ENCODE measurements at regions not wholly inside any gene's neighbourhood (a gene's known extent, or its start where the extent isn't known, plus 50 kb on each side); places are given as distances from the start of the nearest gene placed in this dataset.
A peak's percentile ranks its signal among the peaks of the same experiment; 100 is the strongest.

- DNase-seq (ENCODE audit: low spot score), result no peak
- no TSS peak for BruUV-seq (replicated peaks)
- peaks cover 10% of the 10 kb centered on the region; the same call in 1 of the 2 replicates for H3K4me1 ChIP-seq (ENCODE audit: insufficient read depth, low read length)
- CTCF ChIA-PET (ENCODE audit: low intra/inter-chr PET ratio, low total read pairs), result no interaction called here
- TF ChIP-seq HOXA9 (CRISPR knock-in tag; IDR thresholded peaks at IDR 0.05; ENCODE audit: borderline replicate concordance), result no peak
- TF ChIP-seq CEBPB (IDR thresholded peaks at IDR 0.05; ENCODE audit: borderline replicate concordance, low read depth, low read length), result peak; percentile 77; the same call in 1 of the 2 replicates
- H3K4me3 ChIP-seq (replicated peaks in 1 of 3; ENCODE audit: insufficient read depth in 1 of 3, low read depth in 2 of 3, low read length in 3 of 3), result no peak overlapping the region
- H3K27me3 ChIP-seq (ENCODE audit: control insufficient read depth in 1 of 2, insufficient read depth in 2 of 2, low read length in 2 of 2), result no peaks in the 10 kb centered on the region
- no peak overlapping the region for H3K9ac ChIP-seq (ENCODE audit: insufficient read depth, low read depth, low read length)
- no peak overlapping the region for H2AFZ ChIP-seq (ENCODE audit: low read length)
- 0% methylated on average over 1 of the region's 1 CpG for WGBS (ENCODE audit: low lambda C conversion rate)
- in situ Hi-C loops (cut with HindIII; ENCODE audit: extremely low pct_ligation_motif_present, low pct_unique_long_range_greater_than_20kb), result loop anchor here (10.0 kb wide), 1 partner anchor 200 kb away; no protein-coding TSS in a partner anchor
- H3K9me3 ChIP-seq (ENCODE audit: low read length), result no peaks in the 10 kb centered on the region
- H3K4me2 ChIP-seq (ENCODE audit: low read depth, low read length), result no peak overlapping the region
- ATAC-seq, result no peak
- POLR2A ChIA-PET, result no interaction called here
- intact Hi-C loops (cut with micrococcal nuclease; ENCODE audit: unreplicated experiment), result no loop called here
- H3K27ac ChIP-seq (ENCODE audit: extremely low read length, insufficient read depth, low read length), result no peak overlapping the region
- no peaks in the 10 kb centered on the region for H4K20me1 ChIP-seq (ENCODE audit: insufficient read depth, low read length)
- no peak for FAIRE-seq
- no peaks in the 10 kb centered on the region for H3K36me3 ChIP-seq (replicated peaks in 1 of 2; ENCODE audit: control insufficient read depth in 1 of 2, insufficient read depth in 2 of 2, low read length in 2 of 2)
- no peaks in the 10 kb centered on the region for H3K79me2 ChIP-seq (ENCODE audit: insufficient read depth, low read length)
These were observed 59.7 kb upstream of the BEX4 start for GRCh38 chrX:103155201-103155600.

GRCh38 chrX:103153661-103154060, 60.7 kb upstream of the NXF3 start:
- DNase-seq (ENCODE audit: low spot score) (no peak), ATAC-seq (no peak), FAIRE-seq (no peak)
- intact Hi-C loops (cut with micrococcal nuclease; ENCODE audit: unreplicated experiment), result no loop called here
- 77% methylated on average over 1 of the region's 2 CpGs for WGBS (ENCODE audit: low lambda C conversion rate)
- H2AFZ ChIP-seq (ENCODE audit: low read length), result no peak overlapping the region
- no peak overlapping the region for H3K4me3 ChIP-seq (replicated peaks in 1 of 3; ENCODE audit: insufficient read depth in 1 of 3, low read depth in 2 of 3, low read length in 3 of 3)
- no peaks in the 10 kb centered on the region for H4K20me1 ChIP-seq (ENCODE audit: insufficient read depth, low read length)
- H3K27me3 ChIP-seq (ENCODE audit: control insufficient read depth in 1 of 2, insufficient read depth in 2 of 2, low read length in 2 of 2), result no peaks in the 10 kb centered on the region
- in situ Hi-C loops (cut with HindIII; ENCODE audit: extremely low pct_ligation_motif_present, low pct_unique_long_range_greater_than_20kb), result loop anchor here (10.0 kb wide), 1 partner anchor 199 kb away; no protein-coding TSS in a partner anchor
- no peak overlapping the region for H3K4me2 ChIP-seq (ENCODE audit: low read depth, low read length)
- H3K9ac ChIP-seq (ENCODE audit: insufficient read depth, low read depth, low read length), result no peak overlapping the region
- TF ChIP-seq TFDP1 (CRISPR knock-in tag; IDR thresholded peaks at IDR 0.05; ENCODE audit: borderline replicate concordance), result no peak
- peaks cover 10% of the 10 kb centered on the region; the same call in 1 of the 2 replicates for H3K4me1 ChIP-seq (ENCODE audit: insufficient read depth, low read length)
- POLR2A ChIA-PET, result no interaction called here
- no peaks in the 10 kb centered on the region for H3K9me3 ChIP-seq (ENCODE audit: low read length)
- H3K79me2 ChIP-seq (ENCODE audit: insufficient read depth, low read length), result no peaks in the 10 kb centered on the region
- CTCF ChIA-PET (ENCODE audit: low intra/inter-chr PET ratio, low total read pairs), result no interaction called here
- no peak overlapping the region for H3K27ac ChIP-seq (ENCODE audit: extremely low read length, insufficient read depth, low read length)
- no TSS peak for BruUV-seq (replicated peaks)
- no peaks in the 10 kb centered on the region for H3K36me3 ChIP-seq (replicated peaks in 1 of 2; ENCODE audit: control insufficient read depth in 1 of 2, insufficient read depth in 2 of 2, low read length in 2 of 2)
